BE2C (cell line): ENCODE measurements at regions not wholly inside any gene's neighbourhood (a gene's known extent, or its start where the extent isn't known, plus 50 kb on each side); places are given as distances from the start of the nearest gene placed in this dataset.

Experiments used
- DNase-seq: peaks from one replicate; pipeline ENCODE4 v3.0.0-alpha.2; 2020
- H3K27me3 ChIP-seq: fragments of 250-450 bp; sonication (Bioruptor Pico); 2 replicates; pipeline ENCODE4 v1.5.1; 2020; ENCODE audit warnings: mild to moderate bottlenecking
- H3K36me3 ChIP-seq: fragments of 250-450 bp; sonication (Bioruptor Pico); 2 replicates; pipeline ENCODE4 v1.5.1; 2020; ENCODE audit warnings: mild to moderate bottlenecking
- H3K4me1 ChIP-seq: fragments of 250-450 bp; sonication (Bioruptor Pico); 2 replicates; pipeline ENCODE4 v1.5.1; 2020
- H3K4me3 ChIP-seq: 2 replicates; pipeline ENCODE4 v1.5.1; 2011; ENCODE audit warnings: low read depth, low read length
- H3K9me3 ChIP-seq: fragments of 250-450 bp; sonication (Bioruptor Pico); 2 replicates; pipeline ENCODE4 v1.5.1; 2020
- TF ChIP-seq, protein P1 (sequence below): IDR thresholded peaks from 2 replicates; pipeline ENCODE4 v1.5.1; 2012; ENCODE audit warnings: mild to moderate bottlenecking, low read depth, low read length

DNA sequence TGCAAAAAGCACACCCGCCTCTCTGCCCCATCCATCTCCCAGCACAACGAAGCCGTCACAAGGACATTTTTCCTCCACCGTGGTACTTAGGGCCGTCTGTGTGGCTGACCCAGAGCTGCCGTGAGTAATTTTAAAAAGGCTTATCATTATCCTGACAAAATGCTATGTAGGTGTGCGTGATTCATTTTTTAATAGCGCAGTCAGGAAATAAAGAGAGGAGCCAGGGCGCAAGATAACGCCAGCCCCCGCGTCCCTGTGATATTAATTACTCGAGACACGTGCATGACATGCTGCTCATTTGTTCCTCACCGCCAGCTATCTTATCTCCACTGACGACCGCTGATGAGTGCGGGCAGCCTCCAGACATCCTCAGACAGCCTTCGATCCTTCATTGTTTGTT lies 332.7 kb upstream of the PFKP start:
- no peaks in the 10 kb centered on the region for H3K36me3 ChIP-seq
- no peaks in the 10 kb centered on the region for H3K4me1 ChIP-seq
- TF ChIP-seq, protein P1, sequence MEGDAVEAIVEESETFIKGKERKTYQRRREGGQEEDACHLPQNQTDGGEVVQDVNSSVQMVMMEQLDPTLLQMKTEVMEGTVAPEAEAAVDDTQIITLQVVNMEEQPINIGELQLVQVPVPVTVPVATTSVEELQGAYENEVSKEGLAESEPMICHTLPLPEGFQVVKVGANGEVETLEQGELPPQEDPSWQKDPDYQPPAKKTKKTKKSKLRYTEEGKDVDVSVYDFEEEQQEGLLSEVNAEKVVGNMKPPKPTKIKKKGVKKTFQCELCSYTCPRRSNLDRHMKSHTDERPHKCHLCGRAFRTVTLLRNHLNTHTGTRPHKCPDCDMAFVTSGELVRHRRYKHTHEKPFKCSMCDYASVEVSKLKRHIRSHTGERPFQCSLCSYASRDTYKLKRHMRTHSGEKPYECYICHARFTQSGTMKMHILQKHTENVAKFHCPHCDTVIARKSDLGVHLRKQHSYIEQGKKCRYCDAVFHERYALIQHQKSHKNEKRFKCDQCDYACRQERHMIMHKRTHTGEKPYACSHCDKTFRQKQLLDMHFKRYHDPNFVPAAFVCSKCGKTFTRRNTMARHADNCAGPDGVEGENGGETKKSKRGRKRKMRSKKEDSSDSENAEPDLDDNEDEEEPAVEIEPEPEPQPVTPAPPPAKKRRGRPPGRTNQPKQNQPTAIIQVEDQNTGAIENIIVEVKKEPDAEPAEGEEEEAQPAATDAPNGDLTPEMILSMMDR: no peak
- no peak for DNase-seq
- H3K4me3 ChIP-seq: no peak overlapping the region
- H3K27me3 ChIP-seq: no peaks in the 10 kb centered on the region
- H3K9me3 ChIP-seq: no peaks in the 10 kb centered on the region; the same call in 1 of the 2 replicates

DNA sequence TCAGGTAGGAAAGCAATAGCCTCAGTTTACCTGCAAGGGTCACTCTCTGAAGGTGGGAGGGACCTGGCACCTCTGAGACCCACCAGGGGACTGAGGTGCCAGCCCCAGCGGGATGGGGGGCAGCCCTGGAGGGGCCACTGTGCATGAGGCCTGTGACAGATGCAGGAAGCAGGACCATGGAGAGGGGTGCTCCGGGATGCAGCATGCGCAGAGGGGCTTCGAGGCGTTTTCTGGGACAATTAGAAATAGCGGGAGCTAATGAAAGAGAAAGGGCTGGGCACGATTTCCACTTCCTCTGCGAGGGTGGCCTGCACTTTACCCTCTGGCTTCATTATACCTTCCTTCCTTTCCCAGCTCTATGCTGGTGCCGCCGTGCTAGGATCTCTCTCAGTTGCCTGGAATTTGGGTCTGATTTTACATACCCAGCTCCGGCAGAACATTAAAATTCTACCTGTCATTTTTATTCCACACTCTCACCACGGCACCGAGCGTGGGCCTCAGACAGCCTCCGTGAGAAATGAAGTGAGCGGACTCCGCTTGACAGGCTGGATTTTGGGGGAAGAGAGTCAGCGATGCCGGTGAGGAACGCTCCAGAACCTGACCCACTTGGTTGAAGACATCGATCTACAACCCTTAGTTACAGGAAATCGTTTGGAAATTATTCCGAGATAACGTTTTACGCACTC lies 333.9 kb upstream of the PFKP start:
- no peaks in the 10 kb centered on the region for H3K4me1 ChIP-seq
- DNase-seq: no peak
- H3K36me3 ChIP-seq: no peaks in the 10 kb centered on the region
- H3K4me3 ChIP-seq: no peak overlapping the region
- TF ChIP-seq, protein P1: no peak
- no peaks in the 10 kb centered on the region; the same call in 1 of the 2 replicates for H3K9me3 ChIP-seq
- no peaks in the 10 kb centered on the region for H3K27me3 ChIP-seq

DNA sequence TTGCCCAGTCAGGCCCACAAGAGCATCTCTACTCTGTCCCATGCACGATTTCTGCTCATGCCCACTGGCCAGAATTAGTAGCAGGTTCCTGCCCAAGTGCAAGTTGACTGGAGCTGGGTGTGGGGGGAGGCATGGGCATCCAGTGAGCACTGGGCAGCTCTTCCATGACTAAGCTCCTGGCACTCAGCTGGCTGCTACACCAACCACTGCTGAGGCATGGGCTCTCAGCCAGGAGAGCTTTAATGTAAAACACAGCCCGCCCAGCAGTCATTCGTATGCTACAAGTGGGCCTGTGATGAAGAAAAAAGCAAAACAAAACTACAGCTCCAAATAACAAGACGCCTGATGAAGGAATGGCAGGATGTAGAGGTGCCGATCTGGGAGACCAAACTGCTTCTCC lies 335.4 kb upstream of the PFKP start:
- Histone ChIP-seq H3K36me3 (no peaks in the 10 kb centered on the region), H3K4me3 (no peak overlapping the region), H3K27me3 (no peaks in the 10 kb centered on the region), H3K9me3 (no peaks in the 10 kb centered on the region; the same call in 1 of the 2 replicates), H3K4me1 (no peaks in the 10 kb centered on the region)
- TF ChIP-seq, protein P1: no peak
- no peak for DNase-seq

DNA sequence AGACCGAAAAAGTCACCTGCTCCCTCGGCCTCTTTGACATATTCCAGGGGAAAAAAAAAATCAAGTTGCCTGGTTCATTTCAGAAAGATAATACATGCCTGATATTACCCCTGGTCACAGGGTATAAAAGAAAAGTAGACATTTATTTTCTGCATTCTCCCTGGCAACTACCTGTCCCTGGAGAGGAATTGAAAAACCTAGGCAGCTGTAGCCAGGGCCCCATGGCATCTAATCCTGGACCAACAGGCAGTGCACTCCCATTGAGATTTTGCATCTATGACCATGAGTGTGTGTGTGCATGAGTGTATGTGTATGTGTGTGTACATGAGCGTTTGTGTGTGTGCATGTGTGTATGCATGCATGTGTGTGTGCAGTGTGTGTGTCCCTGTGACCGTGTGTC lies 338.2 kb upstream of the PFKP start:
- no peaks in the 10 kb centered on the region for H3K9me3 ChIP-seq
- H3K27me3 ChIP-seq: no peaks in the 10 kb centered on the region
- DNase-seq: no peak
- no peaks in the 10 kb centered on the region for H3K4me1 ChIP-seq
- TF ChIP-seq, protein P1: no peak
- no peaks in the 10 kb centered on the region for H3K36me3 ChIP-seq
- no peak overlapping the region for H3K4me3 ChIP-seq

DNA sequence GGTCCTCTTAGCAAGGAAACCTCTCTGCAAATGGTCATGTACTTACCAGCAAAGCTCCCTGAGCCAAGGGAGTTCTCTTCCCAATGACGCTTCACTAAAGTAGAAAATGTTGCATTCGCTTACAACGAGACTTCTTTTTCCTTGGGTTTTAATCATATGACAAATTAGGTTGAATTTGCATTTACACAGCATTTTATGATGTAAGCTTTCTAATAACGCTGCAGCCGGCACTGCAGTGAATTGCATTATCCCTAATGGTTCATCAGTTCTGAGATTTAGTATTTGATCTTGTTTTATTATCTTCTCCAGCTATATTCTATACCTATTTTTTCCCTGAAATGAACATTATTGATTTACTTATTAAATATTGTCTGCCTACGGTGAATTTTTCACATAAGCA lies 339.3 kb upstream of the PFKP start:
- Histone ChIP-seq H3K9me3 (no peaks in the 10 kb centered on the region), H3K27me3 (no peaks in the 10 kb centered on the region), H3K4me3 (no peak overlapping the region), H3K36me3 (no peaks in the 10 kb centered on the region), H3K4me1 (no peaks in the 10 kb centered on the region)
- TF ChIP-seq, protein P1: no peak
- DNase-seq: no peak

DNA sequence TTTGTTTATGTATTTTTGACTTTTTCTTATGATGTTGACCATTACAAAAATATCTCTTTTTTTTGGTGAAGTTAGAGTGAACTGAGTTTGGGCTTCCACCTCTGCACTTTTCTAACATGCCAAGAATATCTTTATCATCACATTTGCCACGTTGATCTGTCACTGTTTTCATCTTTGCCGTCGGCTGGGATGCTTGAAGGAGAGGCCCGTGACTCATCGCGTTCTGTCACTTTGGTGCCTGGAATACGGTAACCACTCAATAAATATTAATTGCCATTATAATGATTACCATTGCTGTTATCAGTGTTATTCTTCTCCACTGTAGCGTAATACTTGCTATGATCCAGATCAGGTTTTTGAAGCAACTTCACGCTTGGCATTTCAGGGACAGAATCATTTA lies 350.8 kb upstream of the PFKP start:
- Histone ChIP-seq H3K9me3 (no peaks in the 10 kb centered on the region), H3K4me1 (no peaks in the 10 kb centered on the region), H3K36me3 (no peaks in the 10 kb centered on the region), H3K4me3 (no peak overlapping the region), H3K27me3 (no peaks in the 10 kb centered on the region)
- DNase-seq: no peak
- TF ChIP-seq, protein P1: no peak
